AG04450 (cell line): ENCODE measurements at regions not wholly inside any gene's neighbourhood (a gene's known extent, or its start where the extent isn't known, plus 50 kb on each side); places are given as distances from the start of the nearest gene placed in this dataset.

Source experiments
- CTCF ChIA-PET: fragments of 300-600, 350-600 bp; formaldehyde crosslinking; extraction: SDS; loops from one replicate; lab custom pipeline; 2022; ENCODE audit warnings: antibody characterized with exemption, inconsistent platforms; lab: Charles Lee
- POLR2A ChIA-PET: fragments of 350-600 bp; formaldehyde crosslinking; extraction: SDS; loops from one replicate; lab custom pipeline; 2021; ENCODE audit warnings: antibody characterized with exemption, inconsistent platforms; lab: Yijun Ruan, JAX
- DNase-seq: peaks from one replicate; pipeline ENCODE4 v3.0.0-alpha.2; 2011; ENCODE audit warnings: low read depth, low spot score
- H3K27ac ChIP-seq: one replicate; pipeline ENCODE4 v1.5.1; 2012; ENCODE audit warnings: low read depth, low read length, control low read depth
- H3K27me3 ChIP-seq: one replicate; pipeline ENCODE4 v1.6.0; 2012; ENCODE audit warnings: low read length; ENCODE audit not compliant: control insufficient read depth, insufficient read depth
- H3K4me3 ChIP-seq: 2 replicates; pipeline ENCODE4 v1.5.1; 2011; ENCODE audit warnings: mild to moderate bottlenecking, low read depth, low read length, control low read depth
- H3K9me3 ChIP-seq: 2 replicates; pipeline ENCODE4 v1.5.1; 2012; ENCODE audit warnings: low read length; ENCODE audit not compliant: control insufficient read depth, insufficient read depth
- TF ChIP-seq, protein P1 (sequence below): IDR thresholded peaks from 2 replicates; pipeline ENCODE4 v1.5.1; 2011; ENCODE audit warnings: low read depth, low read length, control low read depth, inconsistent platforms

DNA sequence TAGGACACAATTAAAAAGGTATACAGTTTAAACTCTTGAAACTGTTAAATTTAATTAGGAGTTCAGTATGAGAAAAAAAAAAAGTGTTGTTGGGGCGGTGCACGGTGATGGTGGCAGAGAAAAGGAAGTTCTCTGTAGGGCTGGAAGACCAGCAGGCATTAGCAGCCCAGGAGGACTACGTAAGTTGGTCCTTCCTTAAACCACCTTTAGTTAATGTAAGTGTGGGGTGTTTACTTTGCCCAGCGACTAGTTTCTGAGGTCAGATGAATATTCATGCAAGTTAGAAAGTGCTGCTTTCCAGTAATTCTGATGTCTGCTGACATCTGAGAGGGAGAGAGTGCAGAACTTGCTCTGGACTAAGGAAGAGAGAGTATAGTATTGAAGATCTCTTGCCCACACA lies 54.9 kb downstream of the NKX2-1 start:
- DNase-seq: no peak
- ChIA-PET POLR2A (no interaction called here), CTCF (no interaction called here)
- no peak overlapping the region for H3K4me3 ChIP-seq
- H3K27ac ChIP-seq: no peak overlapping the region
- TF ChIP-seq, protein P1, sequence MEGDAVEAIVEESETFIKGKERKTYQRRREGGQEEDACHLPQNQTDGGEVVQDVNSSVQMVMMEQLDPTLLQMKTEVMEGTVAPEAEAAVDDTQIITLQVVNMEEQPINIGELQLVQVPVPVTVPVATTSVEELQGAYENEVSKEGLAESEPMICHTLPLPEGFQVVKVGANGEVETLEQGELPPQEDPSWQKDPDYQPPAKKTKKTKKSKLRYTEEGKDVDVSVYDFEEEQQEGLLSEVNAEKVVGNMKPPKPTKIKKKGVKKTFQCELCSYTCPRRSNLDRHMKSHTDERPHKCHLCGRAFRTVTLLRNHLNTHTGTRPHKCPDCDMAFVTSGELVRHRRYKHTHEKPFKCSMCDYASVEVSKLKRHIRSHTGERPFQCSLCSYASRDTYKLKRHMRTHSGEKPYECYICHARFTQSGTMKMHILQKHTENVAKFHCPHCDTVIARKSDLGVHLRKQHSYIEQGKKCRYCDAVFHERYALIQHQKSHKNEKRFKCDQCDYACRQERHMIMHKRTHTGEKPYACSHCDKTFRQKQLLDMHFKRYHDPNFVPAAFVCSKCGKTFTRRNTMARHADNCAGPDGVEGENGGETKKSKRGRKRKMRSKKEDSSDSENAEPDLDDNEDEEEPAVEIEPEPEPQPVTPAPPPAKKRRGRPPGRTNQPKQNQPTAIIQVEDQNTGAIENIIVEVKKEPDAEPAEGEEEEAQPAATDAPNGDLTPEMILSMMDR: no peak
- no peaks in the 10 kb centered on the region for H3K27me3 ChIP-seq
- no peaks in the 10 kb centered on the region for H3K9me3 ChIP-seq

DNA sequence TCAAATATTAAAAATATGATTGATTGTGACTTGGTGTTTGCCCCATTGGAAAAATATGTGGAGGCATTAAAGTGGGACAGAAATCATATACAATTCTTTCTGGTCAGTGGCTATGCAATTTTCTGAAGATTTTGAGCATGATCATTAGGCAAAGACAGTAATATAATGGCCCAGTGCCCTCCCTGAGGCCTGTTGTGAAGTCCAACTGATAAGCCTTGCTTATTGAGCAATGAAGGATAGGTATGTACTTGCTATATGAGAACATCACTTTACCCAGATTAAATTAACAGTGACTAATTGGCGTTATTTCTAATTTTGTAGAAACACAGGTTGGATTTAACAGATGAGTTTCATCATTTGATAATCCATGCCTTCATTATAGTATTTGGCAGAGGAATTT lies 57.1 kb downstream of the NKX2-1 start:
- H3K4me3 ChIP-seq: no peak overlapping the region
- H3K27me3 ChIP-seq: no peaks in the 10 kb centered on the region
- DNase-seq: no peak
- no peak overlapping the region for H3K27ac ChIP-seq
- ChIA-PET CTCF (no interaction called here), POLR2A (no interaction called here)
- no peaks in the 10 kb centered on the region for H3K9me3 ChIP-seq
- TF ChIP-seq, protein P1: no peak

DNA sequence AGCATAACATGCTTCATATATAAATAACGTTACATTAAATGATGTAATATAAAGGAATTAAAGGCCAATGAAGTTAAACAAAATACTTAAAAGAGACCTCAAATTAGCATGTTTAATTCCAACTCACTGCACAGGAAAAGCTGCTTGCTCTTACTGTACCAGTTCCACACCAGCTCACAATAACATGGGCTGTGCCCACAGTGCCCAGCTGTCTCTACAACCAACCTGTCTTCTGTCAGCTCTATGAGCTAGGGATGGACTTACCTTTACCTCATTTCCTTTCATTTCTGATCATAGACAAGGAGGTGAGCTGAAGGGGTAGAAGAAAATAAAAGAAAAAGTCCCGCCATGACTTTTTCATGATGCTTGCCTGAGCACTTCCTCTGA lies 64.8 kb downstream of the NKX2-1 start:
- Histone ChIP-seq H3K9me3 (no peaks in the 10 kb centered on the region), H3K27me3 (no peaks in the 10 kb centered on the region), H3K4me3 (no peak overlapping the region), H3K27ac (no peak overlapping the region)
- CTCF ChIA-PET: no interaction called here
- POLR2A ChIA-PET: no interaction called here
- no peak for DNase-seq
- TF ChIP-seq, protein P1: no peak

DNA sequence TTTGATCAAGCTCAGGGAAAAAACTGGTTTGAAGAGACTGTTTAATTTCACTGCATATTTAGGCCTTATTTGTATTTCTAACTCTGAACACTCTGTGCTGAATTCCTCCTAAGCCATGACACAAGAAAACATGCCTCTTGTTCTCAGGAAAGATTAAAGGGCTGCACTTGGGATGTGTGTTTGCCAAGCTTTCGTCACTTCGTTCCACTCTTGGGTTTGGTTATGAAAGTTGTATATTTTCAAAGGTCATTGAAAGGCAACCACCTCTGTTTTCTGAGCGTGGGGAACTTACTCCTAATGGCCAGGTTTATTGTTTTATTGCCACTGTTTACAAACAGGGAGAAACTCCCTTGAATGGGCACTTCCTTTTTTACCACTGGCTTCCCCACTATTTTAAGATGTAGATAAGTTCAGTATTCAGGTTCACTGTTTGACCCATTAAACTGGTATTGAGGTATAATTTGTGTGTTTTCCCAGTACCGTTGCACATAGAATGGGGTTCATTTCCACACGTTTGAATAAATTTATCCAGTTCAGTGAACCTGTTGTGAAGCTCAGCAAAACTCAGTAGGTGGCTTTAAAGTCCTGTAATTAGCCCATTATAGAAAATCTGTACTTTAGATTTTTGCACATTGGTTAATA lies 65.3 kb downstream of the NKX2-1 start:
- CTCF ChIA-PET: no interaction called here
- TF ChIP-seq, protein P1: no peak
- POLR2A ChIA-PET: no interaction called here
- no peak overlapping the region for H3K27ac ChIP-seq
- H3K27me3 ChIP-seq: no peaks in the 10 kb centered on the region
- no peaks in the 10 kb centered on the region for H3K9me3 ChIP-seq
- DNase-seq: no peak
- no peak overlapping the region for H3K4me3 ChIP-seq

DNA sequence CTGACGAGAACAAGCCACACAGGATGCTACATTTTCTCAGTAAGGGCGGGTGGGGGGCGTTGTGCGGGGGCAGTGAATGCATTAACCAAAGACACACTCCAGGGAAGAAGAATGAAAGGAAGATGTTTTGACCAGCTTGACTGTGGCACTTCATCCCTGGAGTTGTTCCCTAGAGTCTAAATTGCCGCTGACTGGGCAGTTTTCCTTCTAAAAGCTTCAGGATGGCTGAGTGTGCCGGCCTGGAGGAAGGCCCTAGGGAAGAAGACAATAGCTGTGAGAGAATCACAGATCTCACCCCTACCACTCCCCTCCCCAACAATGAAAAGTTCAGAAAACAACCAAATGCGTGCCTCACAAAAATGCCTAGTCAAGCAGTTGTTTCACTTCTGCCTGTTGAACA lies 67.2 kb downstream of the NKX2-1 start:
- no peak for DNase-seq
- POLR2A ChIA-PET: no interaction called here
- Histone ChIP-seq H3K27ac (no peak overlapping the region), H3K4me3 (no peak overlapping the region), H3K9me3 (no peaks in the 10 kb centered on the region), H3K27me3 (no peaks in the 10 kb centered on the region)
- CTCF ChIA-PET: no interaction called here
- TF ChIP-seq, protein P1: no peak
